Fibroblast of mammary gland (primary cell): ENCODE measurements at regions not wholly inside any gene's neighbourhood (a gene's known extent, or its start where the extent isn't known, plus 50 kb on each side); places are given as distances from the start of the nearest gene placed in this dataset.

ENCODE experiments used
- DNase-seq: peaks from one replicate; pipeline ENCODE4 v3.0.0-alpha.2; 2010; ENCODE audit warnings: low read depth
- H3K4me3 ChIP-seq: 2 replicates; pipeline ENCODE4 v1.5.1; 2011; ENCODE audit warnings: low read depth, mild to moderate bottlenecking, low read length, moderate library complexity; ENCODE audit not compliant: control insufficient read depth
- CTCF ChIP-seq: conservative IDR thresholded peaks from 2 replicates; pipeline ENCODE4 v1.5.1; 2011; ENCODE audit warnings: low read depth, low read length, inconsistent platforms; ENCODE audit not compliant: control insufficient read depth, insufficient read depth

DNA sequence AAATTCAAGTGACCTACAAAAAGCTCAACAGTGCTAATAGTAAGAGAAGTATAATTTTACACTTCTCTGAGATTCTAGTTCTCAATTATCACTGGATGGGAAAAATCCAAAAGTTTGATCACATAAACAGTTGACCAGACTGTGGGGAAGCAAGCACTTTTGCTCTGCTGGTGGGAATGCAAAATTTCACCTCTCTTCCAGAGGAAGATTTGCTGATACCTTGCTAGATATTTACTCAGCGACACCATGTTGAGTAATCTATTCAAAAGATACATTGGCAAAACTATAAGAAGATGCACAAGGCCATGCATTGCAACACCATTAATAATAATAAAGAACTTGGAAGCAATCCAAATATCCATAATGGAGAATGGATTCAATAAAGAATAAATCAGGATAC lies 204.4 kb downstream of the MREG start:
- peak; percentile 40 for TF ChIP-seq CTCF
- no peak overlapping the region for H3K4me3 ChIP-seq
- no peak for DNase-seq

GRCh38 chr2:215808194-215808593 lies 205.2 kb downstream of the MREG start:
- no peak overlapping the region for H3K4me3 ChIP-seq
- no peak for DNase-seq
- TF ChIP-seq CTCF, result no peak

DNA sequence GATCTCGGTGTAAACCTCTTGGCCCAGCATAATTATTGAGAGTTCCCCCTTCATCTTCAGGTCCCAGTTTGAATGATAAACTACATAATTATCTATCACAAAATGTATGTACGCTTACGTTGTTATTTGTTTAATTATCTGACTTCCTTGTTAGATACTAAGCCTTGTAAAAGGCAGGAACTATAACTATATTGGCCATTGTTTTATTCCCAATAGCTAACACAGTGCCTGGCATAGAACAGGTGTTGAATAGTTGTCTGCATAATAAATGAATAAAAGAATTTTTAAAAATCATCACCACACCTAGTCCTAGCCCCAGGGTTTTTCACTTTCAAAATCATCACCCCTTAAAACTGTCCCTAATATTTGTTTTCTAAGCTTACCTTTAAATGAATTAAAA lies 207.9 kb downstream of the MREG start:
- H3K4me3 ChIP-seq, result no peak overlapping the region
- DNase-seq, result no peak
- TF ChIP-seq CTCF, result no peak

DNA sequence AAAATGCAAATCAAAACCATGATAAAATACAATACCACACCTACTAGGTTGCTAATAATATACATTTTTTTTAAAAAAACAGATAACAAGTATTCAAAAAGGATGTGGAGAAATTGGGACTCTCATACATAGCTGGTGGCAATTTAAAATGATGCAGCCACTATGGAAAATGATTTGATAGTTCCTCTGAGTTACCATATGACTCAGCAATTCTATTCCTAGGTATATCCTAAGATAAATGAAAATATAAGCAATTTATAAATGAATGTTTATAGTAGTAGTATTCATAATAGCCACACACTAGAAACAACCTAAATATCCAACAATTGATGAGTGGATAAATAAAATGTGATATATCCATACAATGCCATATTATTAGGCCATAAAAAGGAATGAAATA lies 210.2 kb downstream of the MREG start:
- H3K4me3 ChIP-seq, result no peak overlapping the region
- no peak for TF ChIP-seq CTCF
- no peak for DNase-seq

GRCh38 chr2:215799194-215799593 lies 214.2 kb downstream of the MREG start:
- no peak for TF ChIP-seq CTCF
- H3K4me3 ChIP-seq, result no peak overlapping the region
- DNase-seq, result peak; percentile 74

DNA sequence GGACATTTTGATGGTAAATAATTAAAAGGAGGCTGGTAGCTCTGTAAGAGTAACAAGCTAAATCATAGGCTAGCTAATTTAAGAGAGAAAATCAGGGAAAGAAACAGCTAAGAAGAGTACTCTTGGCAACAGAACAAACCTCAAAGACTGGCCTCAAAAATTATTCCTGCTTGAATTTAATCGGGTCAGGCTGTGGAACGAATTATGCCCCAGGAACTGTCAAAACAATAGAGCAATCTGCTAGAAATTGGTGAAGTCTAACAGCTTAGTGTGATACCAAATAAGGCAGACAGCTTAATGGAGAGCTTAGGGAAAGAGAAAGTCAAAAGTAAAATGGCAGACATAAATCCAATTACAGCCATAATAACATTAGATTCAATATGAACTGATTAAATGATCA lies 215.7 kb downstream of the MREG start:
- no peak overlapping the region for H3K4me3 ChIP-seq
- peak; percentile 34 for DNase-seq
- no peak for TF ChIP-seq CTCF

GRCh38 chr2:215796140-215796855 lies 217.1 kb downstream of the MREG start:
- peak; percentile 20 for TF ChIP-seq CTCF
- DNase-seq, result peak; percentile 94

More at GRCh38 chr2:215796140-215796855, 217.1 kb downstream of the MREG start:
- no peak overlapping the region for H3K4me3 ChIP-seq
